ENCODE measurements at regions not wholly inside any gene's neighbourhood (a gene's known extent, or its start where the extent isn't known, plus 50 kb on each side); places are given as distances from the start of the nearest gene placed in this dataset.

GRCh38 chr5:103472830-103473229 is 89.8 kb downstream of the NUDT12 start:
- Mint-ChIP-seq H3K36me3 (no peaks in the 10 kb centered on the region), H3K27me3 (no peaks in the 10 kb centered on the region), H3K4me1 (no peaks in the 10 kb centered on the region), H3K4me3 (no peak overlapping the region), H3K27ac (no peak overlapping the region), H3K9me3 (no peaks in the 10 kb centered on the region)
- ATAC-seq (replicated peaks) = no peak
- no peak for DNase-seq

- Mint-ChIP-seq H3K4me3 (no peak overlapping the region), H3K27ac (no peak overlapping the region), H3K9me3 (no peaks in the 10 kb centered on the region), H3K27me3 (no peaks in the 10 kb centered on the region), H3K4me1 (no peaks in the 10 kb centered on the region), H3K36me3 (no peaks in the 10 kb centered on the region)
- ATAC-seq (replicated peaks) = no peak
- no peak for DNase-seq
These were observed 90.3 kb downstream of the NUDT12 start for GRCh38 chr5:103472265-103472664.

GRCh38 chr5:103469288-103470040 is 93.1 kb downstream of the NUDT12 start:
- H3K4me3 Mint-ChIP-seq = no peak overlapping the region
- no peaks in the 10 kb centered on the region for H3K4me1 Mint-ChIP-seq
- DNase-seq = no peak
- no peaks in the 10 kb centered on the region for H3K36me3 Mint-ChIP-seq
- no peak overlapping the region for H3K27ac Mint-ChIP-seq
- H3K9me3 Mint-ChIP-seq = no peaks in the 10 kb centered on the region
- peaks cover 0 to 4% of the 10 kb centered on the region in 2 donors for H3K27me3 Mint-ChIP-seq
- no peak for ATAC-seq (replicated peaks)

- no peaks in the 10 kb centered on the region for H3K36me3 Mint-ChIP-seq
- DNase-seq = no peak
- H3K9me3 Mint-ChIP-seq = no peaks in the 10 kb centered on the region
- H3K27me3 Mint-ChIP-seq = peaks cover 0 to 4% of the 10 kb centered on the region in 2 donors
- ATAC-seq (replicated peaks) = no peak
- H3K4me3 Mint-ChIP-seq = no peak overlapping the region
- no peak overlapping the region for H3K27ac Mint-ChIP-seq
- no peaks in the 10 kb centered on the region for H3K4me1 Mint-ChIP-seq
These were observed 94.8 kb downstream of the NUDT12 start for GRCh38 chr5:103467831-103468230.

- H3K9me3 Mint-ChIP-seq = no peaks in the 10 kb centered on the region
- H3K27ac Mint-ChIP-seq = no peak overlapping the region
- no peak overlapping the region for H3K4me3 Mint-ChIP-seq
- DNase-seq (no peak), ATAC-seq (replicated peaks) (no peak)
- H3K27me3 Mint-ChIP-seq = peaks cover 0 to 4% of the 10 kb centered on the region in 2 donors
- no peaks in the 10 kb centered on the region for H3K36me3 Mint-ChIP-seq
- H3K4me1 Mint-ChIP-seq = peaks cover 2 to 4% of the 10 kb centered on the region in 2 donors
These were observed 96.1 kb downstream of the NUDT12 start for GRCh38 chr5:103466495-103466894.

- no peak for DNase-seq
These were observed 96.7 kb downstream of the NUDT12 start for GRCh38 chr5:103465891-103466290.

GRCh38 chr5:103464835-103465484 is 97.6 kb downstream of the NUDT12 start:
- ATAC-seq (replicated peaks) (no peak), DNase-seq (no peak)
- Mint-ChIP-seq H3K4me1 (peaks cover 2 to 4% of the 10 kb centered on the region in 2 donors), H3K36me3 (no peaks in the 10 kb centered on the region), H3K27me3 (peaks cover 0 to 4% of the 10 kb centered on the region in 2 donors), H3K27ac (no peak overlapping the region), H3K4me3 (no peak overlapping the region), H3K9me3 (no peaks in the 10 kb centered on the region)

More at GRCh38 chr5:103465891-103466290, 96.7 kb downstream of the NUDT12 start:
- no peaks in the 10 kb centered on the region for H3K36me3 Mint-ChIP-seq
- ATAC-seq (replicated peaks) = no peak
- H3K4me1 Mint-ChIP-seq = peaks cover 2 to 4% of the 10 kb centered on the region in 2 donors
- H3K27me3 Mint-ChIP-seq = peaks cover 0 to 4% of the 10 kb centered on the region in 2 donors
- no peaks in the 10 kb centered on the region for H3K9me3 Mint-ChIP-seq
- H3K27ac Mint-ChIP-seq = no peak overlapping the region
- no peak overlapping the region for H3K4me3 Mint-ChIP-seq

- Mint-ChIP-seq H3K4me3 (no peak overlapping the region), H3K27me3 (peaks cover 0 to 4% of the 10 kb centered on the region in 2 donors), H3K27ac (no peak overlapping the region), H3K36me3 (no peaks in the 10 kb centered on the region), H3K9me3 (no peaks in the 10 kb centered on the region), H3K4me1 (peaks cover 2 to 4% of the 10 kb centered on the region in 2 donors)
- ATAC-seq (replicated peaks) (no peak), DNase-seq (no peak)
These were observed 99.3 kb downstream of the NUDT12 start for GRCh38 chr5:103463261-103463660.

GRCh38 chr5:103461243-103461642 is 101.3 kb downstream of the NUDT12 start:
- Mint-ChIP-seq H3K27me3 (peaks cover 0 to 9% of the 10 kb centered on the region in 2 donors), H3K4me1 (peaks cover 2 to 4% of the 10 kb centered on the region in 2 donors), H3K27ac (no peak overlapping the region), H3K36me3 (no peaks in the 10 kb centered on the region), H3K4me3 (no peak overlapping the region), H3K9me3 (no peaks in the 10 kb centered on the region)
- DNase-seq (no peak), ATAC-seq (replicated peaks) (no peak)

- Mint-ChIP-seq H3K36me3 (no peaks in the 10 kb centered on the region), H3K4me1 (peaks cover 2 to 4% of the 10 kb centered on the region in 2 donors), H3K9me3 (no peaks in the 10 kb centered on the region), H3K4me3 (no peak overlapping the region), H3K27me3 (peaks cover 0 to 6% of the 10 kb centered on the region in 2 donors), H3K27ac (no peak overlapping the region)
- ATAC-seq (replicated peaks) (no peak), DNase-seq (no peak)
These were observed 104.0 kb downstream of the NUDT12 start for GRCh38 chr5:103458497-103459040.

GRCh38 chr5:103456476-103456875 is 106.1 kb downstream of the NUDT12 start:
- no peak for ATAC-seq (replicated peaks)
- Mint-ChIP-seq H3K4me3 (no peak overlapping the region), H3K9me3 (no peaks in the 10 kb centered on the region)

GRCh38 chr5:103455796-103456195 is 106.8 kb downstream of the NUDT12 start:
- Mint-ChIP-seq H3K27me3 (peaks cover 0 to 6% of the 10 kb centered on the region in 2 donors), H3K4me3 (no peak overlapping the region), H3K4me1 (no peaks in the 10 kb centered on the region), H3K27ac (no peak overlapping the region), H3K9me3 (no peaks in the 10 kb centered on the region), H3K36me3 (no peaks in the 10 kb centered on the region)
- DNase-seq (no peak), ATAC-seq (replicated peaks) (no peak)

More at GRCh38 chr5:103456476-103456875, 106.1 kb downstream of the NUDT12 start:
- Mint-ChIP-seq H3K27me3 (peaks cover 0 to 6% of the 10 kb centered on the region in 2 donors), H3K36me3 (no peaks in the 10 kb centered on the region), H3K27ac (no peak overlapping the region), H3K4me1 (no peaks in the 10 kb centered on the region)
- DNase-seq = no peak

- Mint-ChIP-seq H3K4me1 (no peaks in the 10 kb centered on the region), H3K36me3 (no peaks in the 10 kb centered on the region), H3K9me3 (no peaks in the 10 kb centered on the region), H3K27me3 (peaks cover 0 to 6% of the 10 kb centered on the region in 2 donors), H3K27ac (no peak overlapping the region), H3K4me3 (no peak overlapping the region)
- DNase-seq (no peak), ATAC-seq (replicated peaks) (no peak)
These were observed 107.8 kb downstream of the NUDT12 start for GRCh38 chr5:103454770-103455169.

- Mint-ChIP-seq H3K9me3 (no peaks in the 10 kb centered on the region), H3K27ac (no peak overlapping the region), H3K4me1 (no peaks in the 10 kb centered on the region), H3K4me3 (no peak overlapping the region), H3K27me3 (peaks cover 0 to 6% of the 10 kb centered on the region in 2 donors), H3K36me3 (no peaks in the 10 kb centered on the region)
- DNase-seq = no peak
- no peak for ATAC-seq (replicated peaks)
These were observed 109.9 kb downstream of the NUDT12 start for GRCh38 chr5:103452666-103453065.

GRCh38 chr5:103452089-103452488 is 110.5 kb downstream of the NUDT12 start:
- no peak for DNase-seq
- ATAC-seq (replicated peaks) = no peak
- H3K27me3 Mint-ChIP-seq = peaks cover 0 to 6% of the 10 kb centered on the region in 2 donors
- H3K9me3 Mint-ChIP-seq = no peaks in the 10 kb centered on the region
- no peaks in the 10 kb centered on the region for H3K36me3 Mint-ChIP-seq
- no peak overlapping the region for H3K4me3 Mint-ChIP-seq
- no peaks in the 10 kb centered on the region for H3K4me1 Mint-ChIP-seq
- no peak overlapping the region for H3K27ac Mint-ChIP-seq

All from stimulated activated naive B cell treated with anti-CD40 and anti-IgM and Interleukin-4, amounts not matched to agents 10 μg/mL and 1 μg/mL and 100 μg/mL, for 72 hours (primary cell).